K562 (cell line): ENCODE measurements at regions not wholly inside any gene's neighbourhood (a gene's known extent, or its start where the extent isn't known, plus 50 kb on each side); places are given as distances from the start of the nearest gene placed in this dataset.
"Not testable (repeated sequence)": the region's sequence is repeated elsewhere in the genome, so short reads cannot be mapped to it uniquely, and the experiment has no call there.

ENCODE experiments used
- ATAC-seq: fragments of 200-7000 bp; cut with Tn5 transposase; 3 replicates; pipeline ENCODE4 v1.9.1; 2020; ENCODE audit warnings: moderate library complexity
- BruUV-seq: library from RNA; stranded (reverse); fragments of 400-500 nt; replicated peaks from 2 replicates; lab custom pipeline; 2021; lab: Mats Ljungman, UMichigan
- CTCF ChIA-PET: fragments of 300-600 bp; formaldehyde crosslinking; extraction: SDS; loops from one replicate; lab custom pipeline; 2021; ENCODE audit warnings: low intra/inter-chr PET ratio; lab: Yijun Ruan, JAX
- POLR2A ChIA-PET: fragments of 300-600, 350-650 bp; sonication (Branson Sonifier 250); formaldehyde crosslinking; extraction: SDS; loops from one replicate; lab custom pipeline; 2021; ENCODE audit warnings: antibody characterized with exemption, inconsistent platforms; lab: Yijun Ruan, JAX
- DNase-seq, 4 experiments: peaks; one replicate each; pipeline versions ENCODE4 v3.0.0 to v3.0.0-alpha.2; 2011 to 2018; ENCODE audit warnings: low spot score in 3 of 4, mixed read lengths in 3 of 4; ENCODE audit errors: extremely low read depth in 1 of 4
- FAIRE-seq: peaks from 2 replicates; lab custom pipeline; 2011; peaks lifted over from hg19 to GRCh38; lab: Jason Lieb, UNC
- H2AFZ ChIP-seq: 2 replicates; pipeline ENCODE4 v1.6.0; 2011; ENCODE audit warnings: low read depth, low read length, control low read depth, inconsistent platforms
- H3K27ac ChIP-seq: fragments of 200-600 bp; 3 replicates; pipeline ENCODE4 v1.8.0; 2011; ENCODE audit warnings: low read depth, mild to moderate bottlenecking, control low read depth, inconsistent platforms, low read length, moderate library complexity, mixed read lengths; ENCODE audit errors: extremely low read depth
- H3K27me3 ChIP-seq, 2 experiments: fragments of 300-600 bp in 1 of 2; 2 replicates in 1 of 2; 3 replicates in 1 of 2; pipeline versions ENCODE4 v1.6.0 to v1.8.0; 2011; ENCODE audit warnings: inconsistent platforms in 2 of 2, low read length in 2 of 2, mild to moderate bottlenecking in 1 of 2, mixed read lengths in 1 of 2, moderate library complexity in 1 of 2; ENCODE audit not compliant: control insufficient read depth in 2 of 2, insufficient read depth in 2 of 2
- H3K36me3 ChIP-seq: fragments of 300-600 bp; 3 replicates; pipeline ENCODE4 v1.8.0; 2011; ENCODE audit warnings: mild to moderate bottlenecking, low read length, inconsistent platforms; ENCODE audit not compliant: control insufficient read depth, insufficient read depth
- H3K4me1 ChIP-seq, 2 experiments: fragments of 200-600 bp in 1 of 2; replicated peaks in 1 of 2; 2 replicates in 1 of 2; 3 replicates in 1 of 2; pipeline versions ENCODE4 v1.5.1 to v1.8.0; 2011; ENCODE audit warnings: inconsistent platforms in 2 of 2, low read length in 2 of 2, mild to moderate bottlenecking in 1 of 2, mixed read lengths in 1 of 2, moderate library complexity in 1 of 2; ENCODE audit not compliant: control insufficient read depth in 2 of 2, insufficient read depth in 2 of 2
- H3K4me2 ChIP-seq: 2 replicates; pipeline ENCODE4 v1.6.1; 2011; ENCODE audit warnings: low read length, control low read depth, inconsistent platforms, mixed read lengths; ENCODE audit not compliant: insufficient read depth
- H3K4me3 ChIP-seq: fragments of 200-600 bp; sonication (generic), shearing (Covaris generic); 2 replicates; pipeline ENCODE4 v1.5.1; 2016; ENCODE audit warnings: control low read depth, inconsistent platforms
- H3K79me2 ChIP-seq: fragments of 200-600 bp; 3 replicates; pipeline ENCODE4 v1.8.0; 2011; ENCODE audit warnings: low read length, inconsistent platforms; ENCODE audit not compliant: control insufficient read depth, insufficient read depth
- H3K9ac ChIP-seq, 2 experiments: 2 replicates each; pipeline versions ENCODE4 v1.6.0 to v1.6.1; 2011; ENCODE audit warnings: low read depth in 2 of 2, low read length in 2 of 2, control low read depth in 1 of 2, inconsistent platforms in 1 of 2, mild to moderate bottlenecking in 1 of 2, mixed read lengths in 1 of 2; ENCODE audit not compliant: insufficient read depth in 1 of 2
- H3K9me1 ChIP-seq: one replicate; pipeline ENCODE4 v1.6.0; 2011; ENCODE audit warnings: inconsistent platforms, mild to moderate bottlenecking, low read length, moderate library complexity; ENCODE audit not compliant: control insufficient read depth, insufficient read depth
- H3K9me3 ChIP-seq: replicated peaks from 2 replicates; pipeline ENCODE4 v1.5.1; 2011; ENCODE audit warnings: low read depth, low read length, inconsistent platforms; ENCODE audit not compliant: control insufficient read depth, insufficient read depth
- H4K20me1 ChIP-seq: replicated peaks from 2 replicates; pipeline ENCODE4 v1.6.1; 2011; ENCODE audit warnings: low read length, inconsistent platforms, mixed read lengths; ENCODE audit not compliant: control insufficient read depth, insufficient read depth
- MBD2 ChIP-seq: sonication (generic); IDR thresholded peaks from 2 replicates; pipeline ENCODE4 v1.6.1; 2016; ENCODE audit warnings: low read depth, borderline replicate concordance
- WGBS: fragments of 100-300 bp; shearing (Covaris generic); methylation state at CpG from one replicate; pipeline ENCODE4 v1.1.6; 2016; ENCODE audit warnings: low coverage, mixed read lengths; ENCODE audit not compliant: insufficient coverage; ENCODE audit errors: missing lambda C conversion rate; 5-methylcytosine and 5-hydroxymethylcytosine counted together
- in situ Hi-C: fragments of 300-500 bp; cut with MboI; formaldehyde crosslinking; loops from 4 replicates; pipeline ENCODE4 v1.15.0; 2018; ENCODE audit warnings: inconsistent platforms, mixed read lengths
- intact Hi-C: fragments of 100-400 bp; cut with micrococcal nuclease; formaldehyde crosslinking; loops from 2 replicates; pipeline ENCODE4 v1.14.2; 2022
- TF ChIP-seq, protein P1 (sequence below): fragments of 250-450 bp; sonication (Bioruptor Pico); IDR thresholded peaks from 2 replicates; pipeline ENCODE4 v1.5.0; 2021; ENCODE audit warnings: mild to moderate bottlenecking, moderate library complexity

DNA sequence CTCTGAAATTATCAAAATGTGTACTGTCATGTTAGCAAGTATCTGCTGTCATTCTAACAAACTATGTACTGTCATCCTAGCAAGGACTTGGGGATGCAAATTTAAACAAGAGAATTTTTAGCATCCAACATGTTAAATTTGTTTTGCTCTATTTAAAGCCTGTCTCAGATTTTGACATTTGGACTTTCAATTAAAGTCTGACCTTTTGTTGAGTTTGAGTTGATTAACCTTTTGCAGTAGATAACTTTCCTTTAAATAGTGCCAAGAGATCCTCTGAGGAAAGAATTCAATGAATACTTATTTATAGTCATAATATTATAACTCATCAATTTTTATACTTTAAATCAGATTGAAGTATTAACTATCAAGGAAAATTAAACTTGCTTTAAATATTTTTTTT lies 80.2 kb downstream of the TDRD15 start (continued):
- TF ChIP-seq, protein P1, sequence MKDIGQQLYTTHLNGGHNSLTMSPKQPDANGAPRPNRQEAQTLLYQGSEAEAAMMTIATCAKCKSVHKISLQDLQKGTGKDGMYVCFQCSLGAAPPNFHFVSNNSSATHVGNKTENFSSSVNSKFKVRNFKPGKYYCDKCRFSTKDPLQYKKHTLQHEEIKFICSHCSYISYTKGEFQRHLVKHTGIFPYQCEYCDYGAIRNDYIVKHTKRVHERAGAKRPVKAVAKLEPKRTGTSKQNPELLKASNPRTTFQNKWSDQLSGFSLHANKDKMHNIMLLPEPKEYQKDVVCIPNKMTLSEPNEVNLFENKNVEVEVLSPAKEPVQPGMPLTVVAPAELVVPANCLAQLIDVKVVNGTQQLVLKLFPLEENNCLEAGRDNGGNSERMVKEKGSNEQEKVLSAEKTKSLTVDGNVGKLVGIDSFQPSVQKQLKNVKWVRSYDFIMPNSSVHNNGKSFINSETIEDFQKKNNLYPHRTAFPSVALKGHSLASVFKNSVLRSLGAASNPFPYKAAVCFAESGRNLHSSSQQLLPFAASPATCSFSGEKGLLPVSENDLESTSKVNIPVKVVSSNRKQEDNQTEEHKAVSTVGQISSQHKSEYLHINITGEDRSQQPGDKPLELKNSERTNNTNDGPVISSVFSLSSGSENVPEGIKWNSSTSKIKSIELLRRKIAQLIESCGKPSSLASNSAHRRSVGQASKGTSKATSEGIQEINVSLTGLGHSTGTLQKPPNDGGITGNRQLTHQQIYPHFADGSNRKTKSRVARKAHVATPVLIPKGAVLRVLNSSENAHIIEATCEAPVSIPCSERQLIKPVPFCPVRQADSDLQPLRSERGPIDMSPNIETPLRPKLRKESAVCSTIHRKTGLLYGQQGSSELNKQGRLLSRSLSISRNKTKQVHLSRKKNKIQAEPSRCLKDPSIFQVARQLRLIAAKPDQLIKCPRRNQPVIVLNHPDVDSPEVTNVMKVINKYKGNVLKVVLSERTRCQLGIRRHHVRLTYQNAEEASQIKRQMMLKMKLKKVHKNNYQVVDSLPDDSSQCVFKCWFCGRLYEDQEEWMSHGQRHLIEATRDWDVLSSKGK = no peak
- TF ChIP-seq MBD2 = no peak

DNA sequence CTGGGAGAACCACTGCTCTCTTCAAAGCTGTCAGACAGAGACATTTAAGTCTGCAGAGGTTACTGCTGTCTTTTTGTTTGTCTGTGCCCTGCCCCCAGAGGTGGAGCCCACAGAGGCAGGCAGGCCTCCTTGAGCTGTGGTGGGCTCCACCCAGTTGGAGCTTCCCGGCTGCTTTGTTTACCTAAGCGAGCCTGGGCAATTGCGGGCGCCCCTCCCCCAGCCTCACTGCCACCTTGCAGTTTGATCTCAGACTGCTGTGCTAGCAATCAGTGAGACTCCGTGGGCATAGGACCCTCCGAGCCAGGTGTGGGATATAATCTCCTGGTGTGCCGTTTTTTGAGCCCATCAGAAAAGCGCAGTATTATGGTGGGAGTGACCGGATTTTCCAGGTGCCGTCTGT lies 90.3 kb downstream of the TDRD15 start:
- BruUV-seq, H3K4me2 ChIP-seq, H3K9me3 ChIP-seq, H3K9me1 ChIP-seq, H4K20me1 ChIP-seq, POLR2A ChIA-PET, DNase-seq, H2AFZ ChIP-seq, H3K36me3 ChIP-seq, H3K4me1 ChIP-seq, H3K9ac ChIP-seq, H3K27ac ChIP-seq, in situ Hi-C loops, H3K27me3 ChIP-seq, FAIRE-seq, ATAC-seq, H3K4me3 ChIP-seq, CTCF ChIA-PET, intact Hi-C loops, H3K79me2 ChIP-seq: not testable (repeated sequence)
- WGBS = 20% methylated on average over 6 of the region's 10 CpGs
